ACHN (cell line): ENCODE measurements at regions not wholly inside any gene's neighbourhood (a gene's known extent, or its start where the extent isn't known, plus 50 kb on each side); places are given as distances from the start of the nearest gene placed in this dataset.
"Not testable (repeated sequence)": the region's sequence is repeated elsewhere in the genome, so short reads cannot be mapped to it uniquely, and the experiment has no call there.

ENCODE experiments used
- DNase-seq: peaks from one replicate; pipeline ENCODE4 v3.0.0-alpha.2; 2015
- in situ Hi-C: cut with HindIII; loops from 2 replicates; pipeline ENCODE4 v1.10.0; 2017; ENCODE audit warnings: low sequenced_read_pairs, low pct_ligation_motif_present, low pct_unique_long_range_greater_than_20kb

DNA sequence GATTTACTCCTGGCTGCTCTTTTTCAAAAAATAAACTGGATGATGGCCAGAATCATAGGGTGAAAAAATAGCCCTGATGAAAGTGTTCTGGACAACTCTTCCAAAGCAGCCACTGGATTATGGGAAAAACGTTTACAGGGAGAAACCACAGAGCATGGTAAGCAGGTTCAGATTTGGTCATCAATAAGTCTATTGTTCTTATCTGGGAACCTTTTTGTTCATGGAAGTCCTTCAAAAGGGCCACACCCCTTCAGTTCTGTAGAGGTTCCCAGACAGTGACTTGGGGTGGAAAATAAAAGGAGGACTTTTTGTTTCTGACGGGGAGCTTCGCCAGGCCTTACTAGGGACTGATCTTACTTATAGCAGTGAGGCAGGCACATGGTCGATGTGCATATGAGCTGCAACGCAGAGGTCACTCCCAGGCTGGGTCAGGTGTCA lies 117.4 kb upstream of the SLC38A2 start:
- no peak for DNase-seq
- in situ Hi-C loops = no loop called here

DNA sequence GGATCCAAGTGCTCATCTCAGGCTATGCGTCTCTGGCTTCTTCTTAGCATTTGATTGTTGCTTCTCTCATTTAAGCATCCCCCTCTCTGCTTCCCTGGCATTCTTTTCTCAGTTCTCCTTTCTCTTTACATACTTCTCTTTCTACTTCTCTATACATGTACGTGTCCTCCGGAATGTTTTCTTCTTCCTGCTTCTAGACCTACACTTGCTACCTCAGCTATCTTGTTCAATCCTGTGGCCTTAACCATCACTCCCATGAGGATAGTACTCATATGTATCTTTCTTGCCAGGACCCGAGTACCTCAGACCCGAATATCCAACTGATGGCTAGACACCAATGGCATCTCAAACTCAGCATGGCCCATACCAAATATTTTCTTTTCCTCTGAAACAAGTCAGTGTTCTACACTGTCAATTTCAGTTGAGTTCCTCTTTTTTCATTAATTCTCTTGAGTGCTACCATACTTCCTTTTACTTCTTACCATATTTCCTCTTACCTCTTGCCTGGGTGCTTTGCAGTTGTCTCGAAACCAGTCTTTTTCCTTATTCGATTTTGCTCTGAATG lies 115.1 kb upstream of the SLC38A2 start:
- in situ Hi-C loops = no loop called here
- no peak for DNase-seq

DNA sequence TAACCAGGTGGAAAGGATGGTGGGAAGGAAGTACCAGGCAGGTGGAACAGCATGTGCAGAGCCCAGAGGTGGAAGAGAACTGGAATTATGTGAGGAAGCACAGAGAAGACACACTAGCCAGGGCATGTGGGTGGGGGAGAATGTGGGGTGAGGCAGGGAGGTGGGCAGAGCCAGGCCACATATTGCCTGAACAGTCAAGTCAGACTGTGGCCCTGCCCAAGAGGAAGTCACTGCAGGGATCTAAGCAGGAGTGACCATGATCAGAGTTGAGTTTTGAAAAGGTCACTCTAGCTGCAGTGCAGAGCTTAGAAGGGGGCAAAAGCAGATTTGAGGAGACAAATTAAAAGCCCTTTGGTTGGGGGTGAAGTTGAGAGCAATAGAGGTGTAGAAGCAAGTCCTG lies 114.0 kb upstream of the SLC38A2 start:
- DNase-seq = no peak
- in situ Hi-C loops = no loop called here

DNA sequence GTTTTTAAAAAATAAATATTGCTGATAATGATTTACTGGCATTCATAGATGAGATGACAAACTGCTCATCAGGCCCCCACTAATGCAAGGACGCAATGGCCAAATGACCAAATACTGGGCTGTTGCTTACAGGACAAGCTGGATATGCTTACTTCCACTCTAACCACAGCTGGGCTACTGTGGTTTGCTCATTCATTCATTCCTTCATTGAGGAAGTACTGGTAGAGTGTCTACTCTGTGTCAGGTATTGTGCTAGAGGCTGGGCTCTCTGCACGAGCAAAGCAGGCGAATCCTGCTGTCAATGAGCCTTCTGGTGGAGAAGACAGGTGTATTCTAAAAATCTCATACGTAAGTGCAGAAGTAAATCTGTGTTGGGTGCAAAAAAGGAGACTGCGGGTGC lies 113.3 kb upstream of the SLC38A2 start:
- no peak for DNase-seq
- in situ Hi-C loops = no loop called here

DNA sequence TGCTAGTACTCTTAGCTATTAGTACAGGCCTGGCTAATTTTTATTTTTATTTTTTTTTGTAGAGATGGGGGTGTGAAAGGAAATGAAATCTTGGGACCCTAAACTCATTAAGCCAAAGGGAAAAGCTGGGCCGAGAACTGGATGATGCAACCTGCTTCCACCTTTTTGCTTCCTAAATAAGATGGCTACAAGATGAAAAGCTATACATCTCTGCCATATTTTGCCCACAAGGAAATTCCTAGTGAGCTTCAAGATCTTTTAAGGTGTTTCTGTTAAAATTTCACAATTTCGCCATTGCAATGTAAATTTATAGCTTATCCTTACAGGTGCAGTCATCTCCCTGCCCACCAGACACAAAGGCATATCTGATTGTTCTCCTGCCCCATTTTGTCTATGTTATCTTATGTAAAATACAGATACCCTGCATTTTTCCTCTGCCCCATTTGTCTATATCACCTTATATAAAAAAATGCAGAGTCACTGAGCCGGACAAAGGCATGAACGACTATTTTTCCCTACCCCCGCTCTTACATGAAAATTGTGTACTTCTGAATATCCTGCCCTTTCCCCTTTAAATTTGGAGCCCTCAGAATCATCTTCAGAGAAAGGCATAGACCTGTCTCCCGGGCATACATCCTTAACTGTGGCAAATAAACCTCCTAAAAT lies 112.0 kb upstream of the SLC38A2 start:
- in situ Hi-C loops = no loop called here
- DNase-seq = no peak

DNA sequence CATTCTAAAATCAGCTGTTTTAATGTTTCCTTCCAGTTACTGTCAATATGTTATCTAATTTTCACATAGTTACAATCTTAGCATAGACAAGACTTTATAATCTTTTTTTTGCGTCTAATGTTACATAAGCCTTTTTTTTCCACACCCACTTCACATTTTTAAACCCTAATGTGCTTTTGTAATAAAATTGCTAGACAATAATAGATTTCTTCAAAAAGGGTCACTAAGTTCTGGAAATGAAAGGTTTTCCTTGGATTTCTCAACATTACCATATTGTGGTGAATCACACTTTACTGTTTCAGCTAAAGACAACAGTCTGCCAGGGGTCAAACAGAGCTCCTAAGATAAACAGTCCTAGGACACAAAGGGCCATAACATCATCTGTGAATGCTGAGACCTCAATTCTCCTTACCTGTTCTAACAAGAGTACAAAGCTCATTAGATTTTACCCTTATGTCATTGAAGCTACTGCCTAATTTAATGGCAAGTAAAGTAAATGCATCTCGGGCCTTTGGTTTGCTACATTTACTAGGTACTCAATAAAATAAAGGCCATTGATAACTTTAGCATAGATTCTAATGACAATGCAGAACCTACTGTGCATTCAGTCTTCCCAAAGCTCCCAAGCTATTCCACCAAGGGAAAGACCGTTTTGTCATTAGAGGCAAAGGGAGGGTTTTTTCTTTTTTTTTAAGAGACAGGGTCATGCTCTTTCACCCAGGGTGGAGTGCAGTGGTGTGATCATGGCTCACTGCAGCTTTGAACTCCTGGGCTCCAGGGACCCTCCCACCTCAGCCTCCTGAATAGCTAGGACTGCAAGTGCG lies 111.2 kb upstream of the SLC38A2 start:
- no peak for DNase-seq
- in situ Hi-C loops = no loop called here

DNA sequence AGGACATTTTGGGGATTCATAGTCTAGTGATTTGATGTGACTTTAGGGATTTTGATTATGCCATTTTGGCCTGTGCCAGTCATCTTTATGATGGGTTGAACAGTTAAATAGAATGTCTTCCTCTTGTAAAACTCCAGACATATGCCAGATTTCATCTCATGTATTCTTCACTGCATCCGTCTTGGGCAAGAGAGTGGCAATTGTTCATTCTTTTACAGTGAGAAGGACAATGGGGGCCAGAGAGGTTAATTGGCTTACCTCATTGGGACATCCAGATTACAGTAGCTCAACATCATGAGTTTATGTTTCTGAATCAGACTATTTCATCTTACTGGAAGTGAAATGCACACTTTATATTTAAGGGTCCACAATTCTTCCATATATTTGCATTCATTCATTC lies 108.2 kb upstream of the SLC38A2 start:
- in situ Hi-C loops = no loop called here

DNA sequence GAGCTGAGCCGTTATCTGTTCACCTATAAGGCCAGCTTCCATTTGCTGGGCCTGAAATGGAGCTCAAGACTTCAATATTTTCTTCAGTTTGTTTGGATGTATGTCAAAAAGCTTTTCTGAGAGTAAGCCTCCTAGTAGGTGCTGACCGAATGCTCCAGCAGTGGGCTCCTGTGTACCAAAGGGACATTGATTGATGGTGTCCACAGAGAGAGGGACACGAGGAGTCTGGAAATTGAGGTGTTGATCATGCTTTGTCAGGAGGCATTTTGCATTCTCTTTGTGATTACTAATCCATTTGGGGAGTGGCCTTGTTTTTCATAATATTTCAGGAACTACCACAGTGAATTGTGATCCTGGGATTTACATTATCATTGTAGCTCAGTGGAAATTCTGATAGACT lies 107.7 kb upstream of the SLC38A2 start:
- in situ Hi-C loops = no loop called here
- DNase-seq = no peak

More for the DNA sequence above, 108.2 kb upstream of the SLC38A2 start:
- no peak for DNase-seq

DNA sequence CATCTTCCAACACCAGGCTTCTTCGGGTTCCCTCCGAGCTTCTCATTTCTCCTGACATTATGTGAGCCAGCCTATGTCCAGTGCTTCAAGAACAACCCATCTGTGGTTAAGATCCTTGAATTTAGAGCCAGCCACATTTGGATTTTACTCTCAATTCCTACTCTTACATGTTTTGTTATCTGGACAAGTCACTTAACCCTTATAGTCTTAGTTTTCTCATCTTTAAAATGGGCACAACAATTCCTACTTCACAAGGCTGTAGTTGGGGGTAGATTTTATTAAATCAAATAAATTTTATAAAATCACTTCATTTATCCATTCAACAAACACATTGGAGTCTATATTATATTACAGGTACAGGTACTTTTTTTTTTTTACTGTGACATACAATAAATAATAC lies 105.5 kb upstream of the SLC38A2 start:
- DNase-seq = no peak

DNA sequence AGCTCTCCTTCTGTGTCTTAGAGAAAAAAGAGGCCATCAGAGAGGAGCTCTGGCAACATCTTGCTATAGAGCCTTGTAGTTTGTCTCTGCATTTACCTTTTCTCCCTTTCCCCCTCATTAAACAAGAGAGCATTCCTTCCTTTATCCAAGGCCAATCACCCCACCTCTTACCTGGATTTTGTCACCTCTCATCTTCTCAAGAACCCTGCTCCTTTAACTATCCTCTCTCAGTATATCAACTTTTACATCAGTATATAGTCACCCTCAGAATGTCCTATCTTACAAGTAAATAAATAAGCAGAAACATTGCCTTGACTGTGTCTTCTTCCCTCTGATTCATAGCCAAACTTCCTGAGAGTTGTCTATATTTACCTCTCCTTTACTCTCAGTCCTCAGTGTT lies 105.0 kb upstream of the SLC38A2 start:
- no peak for DNase-seq
- in situ Hi-C loops = no loop called here

More for the DNA sequence above, 105.5 kb upstream of the SLC38A2 start:
- in situ Hi-C loops = no loop called here

DNA sequence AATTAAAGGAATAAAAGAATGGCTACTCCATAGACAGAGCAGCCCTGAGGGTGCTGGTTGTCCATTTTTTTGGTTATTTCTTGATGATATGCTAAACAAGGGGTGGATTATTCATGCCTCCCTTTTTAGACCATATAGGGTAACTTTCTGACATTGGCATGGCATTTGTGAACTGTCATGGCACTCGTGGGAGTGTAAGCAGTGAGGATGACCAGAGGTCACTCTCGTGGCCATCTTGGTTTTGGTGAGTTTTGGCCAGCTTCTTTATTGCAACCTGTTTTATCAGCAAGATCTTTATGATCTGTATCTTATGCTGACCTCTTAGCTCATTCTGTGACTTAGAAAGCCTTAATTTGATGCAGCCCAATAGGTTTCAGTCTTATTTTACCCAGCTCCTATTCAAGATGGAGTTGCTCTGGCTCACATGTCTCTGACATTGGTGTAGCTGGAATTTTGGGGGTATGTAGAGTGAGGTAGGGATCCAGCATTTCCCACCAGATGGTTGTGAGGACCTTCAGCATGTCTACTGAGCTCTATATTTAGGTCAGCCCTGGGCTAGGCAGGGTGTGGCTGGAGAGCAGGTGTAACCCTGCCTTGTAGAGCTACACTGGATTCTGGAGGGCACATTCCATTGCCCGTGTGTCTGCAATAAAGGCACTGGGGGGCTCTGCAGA lies 103.5 kb upstream of the SLC38A2 start:
- in situ Hi-C loops = no loop called here

DNA sequence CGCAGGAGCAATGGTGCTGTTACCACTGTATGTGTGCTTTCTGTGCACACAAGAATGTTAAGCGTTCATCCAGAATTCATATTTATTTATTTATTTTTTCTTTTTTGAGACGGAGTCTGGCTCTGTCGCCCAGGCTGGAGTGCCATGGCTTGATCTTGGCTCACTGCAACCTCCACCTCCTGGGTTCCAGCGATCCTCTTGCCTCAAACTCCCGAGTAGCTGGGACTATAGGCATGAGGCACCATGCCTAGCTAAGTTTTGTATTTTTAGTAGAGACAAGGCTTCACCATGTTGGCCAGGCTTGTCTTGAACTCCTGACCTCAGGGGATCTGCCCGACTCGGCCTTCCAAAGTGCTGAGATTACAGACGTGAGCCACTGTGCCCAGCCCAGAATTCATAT lies 101.8 kb upstream of the SLC38A2 start:
- DNase-seq, in situ Hi-C loops: not testable (repeated sequence)

More for the DNA sequence above, 103.5 kb upstream of the SLC38A2 start:
- no peak for DNase-seq

DNA sequence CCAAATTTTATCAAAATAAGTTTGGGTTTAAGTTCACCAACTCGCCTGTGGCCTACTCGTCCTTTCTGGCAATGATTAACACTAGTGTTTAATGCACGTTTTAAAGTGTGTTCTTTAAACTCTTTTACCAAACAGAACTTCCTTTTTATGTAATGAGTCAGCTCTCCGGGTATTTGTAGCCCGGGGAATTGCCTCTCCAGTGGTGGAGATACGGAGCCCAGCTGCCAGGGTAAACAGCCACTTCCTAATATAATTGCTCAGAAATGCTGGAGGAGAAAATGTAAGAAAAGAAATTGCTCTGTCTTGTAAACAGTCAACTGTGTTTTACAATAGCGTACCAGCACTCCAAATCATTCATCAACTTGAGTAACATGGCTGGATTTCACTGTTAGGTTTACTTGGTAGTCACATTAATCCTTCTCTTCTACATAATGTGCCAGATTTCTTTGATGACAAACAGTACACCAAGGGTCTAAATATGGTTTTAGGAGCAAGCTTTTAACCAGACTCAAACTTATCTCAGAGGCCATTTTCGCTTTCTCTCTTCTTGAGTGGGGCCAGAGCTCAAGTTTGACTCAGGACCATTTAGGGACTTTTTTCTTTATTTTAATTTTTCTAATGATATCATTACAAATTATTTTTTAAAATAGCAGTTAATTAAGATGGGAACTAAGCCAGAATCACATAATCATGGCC lies 101.2 kb upstream of the SLC38A2 start:
- DNase-seq = peak; percentile 94
- in situ Hi-C loops = no loop called here

DNA sequence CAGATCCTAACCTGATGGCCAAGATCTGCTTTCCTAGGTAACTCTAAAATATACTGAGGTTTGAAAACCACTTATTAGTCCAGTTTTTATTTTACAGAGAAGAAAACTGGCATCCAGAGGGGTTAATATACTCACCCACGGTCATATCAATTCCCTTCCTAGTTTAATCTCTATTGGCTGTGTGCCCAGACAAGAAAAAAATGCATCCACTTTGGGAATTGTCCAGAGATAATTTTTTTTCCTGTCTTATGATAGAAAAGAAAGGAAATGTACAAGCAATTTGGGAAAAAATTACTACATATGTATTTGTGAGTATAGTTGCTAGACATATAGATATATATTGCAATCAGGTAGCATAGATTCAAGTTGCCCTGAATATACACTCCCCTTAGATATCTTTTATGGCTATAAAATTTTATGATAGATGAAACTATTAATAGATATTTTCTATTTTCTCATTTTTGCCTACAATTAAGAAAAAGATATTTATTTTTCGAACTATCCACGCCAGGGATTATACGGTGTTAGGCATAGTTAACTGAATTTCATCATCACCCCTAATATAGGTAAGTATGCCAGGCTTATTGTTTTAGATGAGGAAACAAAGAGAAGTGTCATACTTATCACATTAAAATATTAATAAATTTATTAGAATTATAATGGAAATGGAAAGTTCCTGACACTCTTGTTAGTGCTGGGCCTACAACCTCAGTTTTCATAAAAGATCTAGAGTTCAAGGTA lies 100.5 kb upstream of the SLC38A2 start:
- peak; percentile 80 for DNase-seq
- in situ Hi-C loops = no loop called here

DNA sequence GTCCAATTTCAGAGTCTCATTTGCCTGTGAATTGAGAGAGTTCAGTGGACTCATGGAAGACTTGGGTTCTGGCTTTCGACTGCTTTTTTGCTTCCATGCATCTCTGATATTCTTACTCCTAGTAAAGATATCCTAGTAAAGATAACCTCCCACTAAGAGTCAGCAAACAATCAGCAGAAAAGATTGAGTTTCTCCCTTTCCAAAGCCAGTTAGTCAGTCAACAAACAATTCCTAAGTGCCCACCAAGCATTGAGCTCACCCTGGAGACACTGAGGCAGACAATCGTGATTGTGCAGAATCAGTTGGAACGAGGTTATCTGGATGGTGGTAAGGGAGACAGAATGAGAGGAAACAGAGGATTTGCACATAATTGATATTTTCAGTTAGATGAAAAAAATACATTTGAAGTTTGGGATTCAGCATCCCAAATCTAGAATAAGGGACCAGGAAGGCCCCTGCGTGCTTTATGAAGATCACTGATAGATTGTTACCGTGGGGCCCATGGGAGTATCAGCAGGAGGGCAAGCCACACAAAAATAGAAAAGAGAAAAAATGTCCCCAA lies 99.7 kb upstream of the SLC38A2 start:
- DNase-seq = no peak
- in situ Hi-C loops = no loop called here

DNA sequence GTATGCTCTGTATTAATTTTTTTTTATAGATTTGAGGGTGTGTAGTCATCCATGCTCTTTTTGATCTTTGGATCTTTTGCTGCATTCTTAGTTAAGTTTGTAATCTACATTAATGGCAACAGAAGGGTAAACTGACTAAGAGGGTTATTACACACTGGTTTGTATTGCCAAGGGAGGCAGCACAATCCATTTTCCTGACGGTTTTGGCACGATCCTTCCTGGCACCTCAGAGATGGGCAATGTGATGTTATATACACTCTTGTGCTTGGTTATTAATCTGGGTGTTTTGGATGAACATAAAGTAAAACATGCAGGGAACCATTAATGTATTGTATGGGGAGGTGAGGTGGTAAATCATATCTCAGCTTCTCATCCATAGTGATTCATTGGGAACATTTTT lies 98.8 kb upstream of the SLC38A2 start:
- DNase-seq = no peak
- in situ Hi-C loops = no loop called here

DNA sequence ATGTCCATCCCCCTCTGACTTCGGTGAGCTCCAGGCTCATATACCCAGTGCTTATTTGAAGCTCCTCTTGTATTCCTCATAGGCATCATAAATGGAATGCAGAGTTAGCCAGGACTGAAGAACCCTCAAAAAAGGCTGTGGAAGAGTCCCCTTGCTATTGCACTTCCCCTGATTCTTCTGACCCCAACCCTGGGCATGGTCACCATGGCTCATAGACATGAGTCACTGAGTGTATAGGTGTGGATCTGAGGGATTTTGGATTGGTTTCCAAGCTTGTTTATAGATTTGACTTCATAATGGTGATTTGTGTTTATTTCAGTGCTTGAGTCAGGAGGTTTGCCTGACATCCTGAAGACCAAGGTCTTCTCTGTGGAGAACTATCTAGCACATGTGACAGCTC lies 98.4 kb upstream of the SLC38A2 start:
- in situ Hi-C loops = no loop called here
- DNase-seq = no peak
